ENCODE measurements at regions not wholly inside any gene's neighbourhood (a gene's known extent, or its start where the extent isn't known, plus 50 kb on each side); places are given as distances from the start of the nearest gene placed in this dataset.

DNA sequence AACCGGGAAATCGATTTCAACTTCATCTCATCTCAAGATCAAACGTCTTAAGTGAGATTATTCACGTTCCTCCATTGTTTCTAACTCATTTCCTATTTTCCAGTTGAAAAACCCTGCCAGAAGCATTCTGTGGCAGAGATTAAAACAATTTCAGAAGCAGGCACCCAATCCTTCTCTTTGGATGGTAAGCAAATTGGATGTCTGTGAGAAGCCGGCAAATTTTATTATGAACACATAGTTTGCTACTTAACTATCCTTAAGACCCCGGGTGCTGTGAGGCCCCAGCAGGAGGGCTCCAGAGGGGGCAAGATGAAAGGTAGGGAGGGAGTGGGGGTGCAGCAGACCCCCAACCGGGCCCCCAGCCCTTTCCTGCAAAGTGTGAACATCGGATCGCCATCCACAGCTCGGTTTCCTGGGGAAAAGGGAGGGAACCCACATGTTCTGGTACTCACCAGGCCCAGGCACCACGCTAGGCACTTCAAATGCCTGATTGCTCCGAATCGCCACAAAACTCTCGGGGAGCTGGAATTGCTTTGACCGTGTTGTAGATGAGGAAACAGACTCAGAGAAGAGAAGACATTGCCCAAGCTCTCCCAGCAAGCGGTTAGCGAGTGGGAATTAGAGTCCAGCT lies 167.1 kb upstream of the MVB12B start:
- TF ChIP-seq CEBPB (IDR thresholded peaks at IDR 0.05; ENCODE audit: low read depth) = no peak
- TF ChIP-seq, protein P1, sequence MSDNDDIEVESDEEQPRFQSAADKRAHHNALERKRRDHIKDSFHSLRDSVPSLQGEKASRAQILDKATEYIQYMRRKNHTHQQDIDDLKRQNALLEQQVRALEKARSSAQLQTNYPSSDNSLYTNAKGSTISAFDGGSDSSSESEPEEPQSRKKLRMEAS (IDR thresholded peaks at IDR 0.05) = no peak

DNA sequence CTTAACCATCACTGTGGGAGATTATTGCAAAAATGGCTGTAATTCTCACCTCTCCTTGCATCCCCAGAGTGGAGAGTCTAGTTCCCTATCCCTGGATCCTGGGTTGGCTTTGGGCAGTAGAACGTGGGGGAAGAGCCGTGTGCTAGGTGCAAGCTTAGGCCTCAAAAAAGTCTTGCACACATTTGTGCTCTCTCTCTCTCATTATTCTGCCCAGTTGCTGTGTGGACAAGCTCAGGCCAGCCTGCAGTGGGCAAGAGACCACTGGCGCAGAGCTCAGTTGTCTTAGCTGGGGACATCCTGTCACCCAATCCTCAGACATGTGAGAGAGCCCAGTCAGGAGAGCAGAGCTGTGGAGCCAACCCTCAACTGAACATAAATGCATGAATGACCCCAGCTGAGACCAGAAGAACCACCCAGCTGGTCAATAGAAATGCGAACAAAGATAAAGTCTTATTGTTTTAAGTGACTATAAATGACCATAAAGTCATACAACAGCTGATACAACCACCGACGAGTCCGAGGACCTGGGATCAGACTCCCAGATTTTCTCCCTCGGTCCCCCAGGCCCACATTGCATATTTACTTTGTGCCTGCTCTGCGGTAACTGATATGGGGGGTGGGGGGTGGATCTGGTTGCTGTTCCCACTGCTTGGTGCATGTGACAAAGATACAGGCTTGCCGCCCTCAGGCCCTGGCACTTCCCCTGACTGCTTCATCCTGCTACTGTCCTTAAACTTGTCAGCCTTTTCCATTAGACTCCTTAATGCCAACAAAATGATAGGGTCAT lies 166.4 kb upstream of the MVB12B start:
- H3K4me2 ChIP-seq (ENCODE audit: low read length) = no peak overlapping the region
- no peaks in the 10 kb centered on the region for H4K20me1 ChIP-seq (ENCODE audit: insufficient read depth)
- no peaks in the 10 kb centered on the region for H3K9me3 ChIP-seq (ENCODE audit: control insufficient read depth in 1 of 2, insufficient read depth in 1 of 2, low read depth in 1 of 2, low read length in 2 of 2)
- no peak for DNase-seq (ENCODE audit: low read depth, low spot score)
- no peaks in the 10 kb centered on the region for H3K27me3 ChIP-seq (ENCODE audit: insufficient read depth, low read length)
- intact Hi-C loops (cut with micrococcal nuclease) = no loop called here
- no peaks in the 10 kb centered on the region for H3K9me2 ChIP-seq (ENCODE audit: insufficient read depth)
- no peaks in the 10 kb centered on the region for H3K4me1 ChIP-seq (ENCODE audit: control insufficient read depth in 1 of 2, insufficient read depth in 2 of 2, low read length in 2 of 2)
- no TSS peak for BruUV-seq (replicated peaks)
- POLR2A ChIA-PET = no interaction called here
- TF ChIP-seq POLR2A (IDR thresholded peaks at IDR 0.05; ENCODE audit: borderline replicate concordance, extremely low read depth, insufficient read depth, insufficient read length) (no peak), EGR1 (IDR thresholded peaks at IDR 0.05; ENCODE audit: low read depth) (no peak), EZH2phosphoT487 (IDR thresholded peaks at IDR 0.05; ENCODE audit: borderline replicate concordance) (no peak), RAD21 (IDR thresholded peaks at IDR 0.05; ENCODE audit: low read depth) (no peak), SRF (IDR thresholded peaks at IDR 0.05; ENCODE audit: low read depth) (no peak), CEBPB (IDR thresholded peaks at IDR 0.05; ENCODE audit: low read depth) (no peak), ELF1 (IDR thresholded peaks at IDR 0.05; ENCODE audit: borderline replicate concordance, low read depth) (no peak), ZBTB33 (IDR thresholded peaks at IDR 0.05; ENCODE audit: extremely low read depth, insufficient replicate concordance, low read length) (no peak), REST (IDR thresholded peaks at IDR 0.05; ENCODE audit: low read depth) (no peak)
- no peak for ATAC-seq
- CTCF ChIA-PET = interaction anchor here (1.4 kb wide), 1 partner anchor 239 kb away, joined by 3 read pairs; no protein-coding TSS in a partner anchor
- H3K79me2 ChIP-seq (ENCODE audit: insufficient read depth, low read length) = no peaks in the 10 kb centered on the region
- H3K9ac ChIP-seq (ENCODE audit: low read length) = no peak overlapping the region
- no peaks in the 10 kb centered on the region for H3K36me3 ChIP-seq (ENCODE audit: control insufficient read depth in 1 of 2, insufficient read depth in 2 of 2, low read length in 2 of 2)
- H2AFZ ChIP-seq (ENCODE audit: low read depth, low read length, poor library complexity, severe bottlenecking) = no peak overlapping the region
- no peak overlapping the region for H3K27ac ChIP-seq (ENCODE audit: low read depth, low read length)
- RAD21 ChIA-PET (ENCODE audit: low non-redundant PET in 1 of 2, low total read pairs in 2 of 2, uncharacterized antibody in 2 of 2, unreplicated experiment in 2 of 2) = no interaction called here
- H3K4me3 ChIP-seq (replicated peaks in 1 of 2; ENCODE audit: low read depth in 1 of 2, low read length in 2 of 2) = no peak overlapping the region

More for the DNA sequence above, 167.1 kb upstream of the MVB12B start:
- H3K4me3 ChIP-seq (replicated peaks in 1 of 2; ENCODE audit: low read depth in 1 of 2, low read length in 2 of 2) = no peak overlapping the region
- H3K4me1 ChIP-seq (ENCODE audit: control insufficient read depth in 1 of 2, insufficient read depth in 2 of 2, low read length in 2 of 2) = no peaks in the 10 kb centered on the region
- no peaks in the 10 kb centered on the region for H3K9me2 ChIP-seq (ENCODE audit: insufficient read depth)
- no peak overlapping the region for H3K27ac ChIP-seq (ENCODE audit: low read depth, low read length)
- DNase-seq (ENCODE audit: low read depth, low spot score) (no peak), ATAC-seq (no peak)
- no peaks in the 10 kb centered on the region for H3K9me3 ChIP-seq (ENCODE audit: control insufficient read depth in 1 of 2, insufficient read depth in 1 of 2, low read depth in 1 of 2, low read length in 2 of 2)
- CTCF ChIA-PET = interaction anchor here (1.4 kb wide), 1 partner anchor 239 kb away, joined by 3 read pairs; no protein-coding TSS in a partner anchor
- RAD21 ChIA-PET (ENCODE audit: low non-redundant PET in 1 of 2, low total read pairs in 2 of 2, uncharacterized antibody in 2 of 2, unreplicated experiment in 2 of 2) = no interaction called here
- no peaks in the 10 kb centered on the region for H3K27me3 ChIP-seq (ENCODE audit: insufficient read depth, low read length)
- no peak overlapping the region for H3K9ac ChIP-seq (ENCODE audit: low read length)
- H3K36me3 ChIP-seq (ENCODE audit: control insufficient read depth in 1 of 2, insufficient read depth in 2 of 2, low read length in 2 of 2) = no peaks in the 10 kb centered on the region
- POLR2A ChIA-PET = no interaction called here
- H3K4me2 ChIP-seq (ENCODE audit: low read length) = no peak overlapping the region
- BruUV-seq (replicated peaks) = no TSS peak
- H2AFZ ChIP-seq (ENCODE audit: low read depth, low read length, poor library complexity, severe bottlenecking) = no peak overlapping the region
- no peaks in the 10 kb centered on the region for H3K79me2 ChIP-seq (ENCODE audit: insufficient read depth, low read length)
- no peaks in the 10 kb centered on the region for H4K20me1 ChIP-seq (ENCODE audit: insufficient read depth)
- intact Hi-C loops (cut with micrococcal nuclease) = no loop called here

Measured in HCT116 (cell line).